IMR-90 (cell line): ENCODE measurements at regions not wholly inside any gene's neighbourhood (a gene's known extent, or its start where the extent isn't known, plus 50 kb on each side); places are given as distances from the start of the nearest gene placed in this dataset.

Source experiments
- BHLHE40 ChIP-seq: fragments of 150-350 bp; IDR thresholded peaks from 2 replicates; pipeline ENCODE4 v1.6.1; 2016; ENCODE audit warnings: mild to moderate bottlenecking, low read depth, low read length
- CTCF ChIP-seq: conservative IDR thresholded peaks from 2 replicates; pipeline ENCODE4 v1.5.1; 2012; ENCODE audit warnings: mild to moderate bottlenecking, low read depth, low read length, improper control_type of control experiment
- FOS ChIP-seq: fragments of 150-350 bp; IDR thresholded peaks from 2 replicates; pipeline ENCODE4 v1.6.1; 2016; ENCODE audit warnings: low read depth, low read length
- MXI1 ChIP-seq: IDR thresholded peaks from 2 replicates; pipeline ENCODE4 v1.6.1; 2012; ENCODE audit warnings: low read depth, mild to moderate bottlenecking, low read length, moderate library complexity, borderline replicate concordance
- POLR2A ChIP-seq: IDR thresholded peaks from 2 replicates; pipeline ENCODE4 v1.6.1; 2012; ENCODE audit warnings: mild to moderate bottlenecking, low read depth, low read length
- USF2 ChIP-seq: fragments of 150-350 bp; IDR thresholded peaks from 2 replicates; pipeline ENCODE4 v1.6.1; 2017; ENCODE audit warnings: mild to moderate bottlenecking, antibody characterized with exemption, low read length, low read depth

- TF ChIP-seq CTCF = no peak
- TF ChIP-seq POLR2A = no peak
- no peak for TF ChIP-seq MXI1
- TF ChIP-seq USF2 = no peak
- TF ChIP-seq FOS = no peak
- TF ChIP-seq BHLHE40 = no peak
These were observed 75.1 kb upstream of the TMEM164 start for GRCh38 chrX:109927663-109928273.
